Keratinocyte (primary cell): ENCODE measurements at regions not wholly inside any gene's neighbourhood (a gene's known extent, or its start where the extent isn't known, plus 50 kb on each side); places are given as distances from the start of the nearest gene placed in this dataset.

Source experiments
- EZH2 ChIP-seq: IDR thresholded peaks from one replicate; pipeline ENCODE4 v1.6.1; 2012; ENCODE audit warnings: inconsistent platforms, mild to moderate bottlenecking, low read length, moderate library complexity
- TF ChIP-seq, protein P1 (sequence below), 3 experiments: IDR thresholded peaks in 1 of 3; conservative IDR thresholded peaks in 1 of 3; optimal IDR thresholded peaks in 1 of 3; 2 replicates in 2 of 3; 3 replicates in 1 of 3; pipeline versions ENCODE3 to v1.5.1; 2011; ENCODE audit warnings: low read length in 3 of 3, mild to moderate bottlenecking in 3 of 3, moderate library complexity in 2 of 3, control low read depth in 1 of 3, inconsistent platforms in 1 of 3; ENCODE audit not compliant: insufficient read depth in 2 of 3; ENCODE audit errors: extremely low read depth in 1 of 3

DNA sequence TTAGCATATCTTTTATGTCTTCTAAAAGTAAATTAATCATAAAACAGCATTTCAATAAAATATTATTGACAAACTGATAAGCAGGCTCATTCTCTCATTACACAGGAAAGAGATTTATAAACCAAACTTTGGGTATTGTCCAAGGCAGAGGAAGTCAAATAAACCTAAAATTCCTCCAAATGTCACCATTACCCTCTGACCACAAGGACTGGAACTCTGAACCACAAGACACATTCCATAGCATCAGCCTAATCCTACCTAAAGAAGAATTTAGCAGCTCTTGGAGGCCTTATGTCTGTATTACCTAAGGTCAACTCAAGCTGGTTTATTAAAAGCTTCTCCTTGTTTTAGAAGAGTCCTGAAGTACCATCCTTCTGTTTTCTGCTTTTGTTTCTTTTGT, 82.4 kb upstream of the SLC13A1 start:
- TF ChIP-seq, protein P1, sequence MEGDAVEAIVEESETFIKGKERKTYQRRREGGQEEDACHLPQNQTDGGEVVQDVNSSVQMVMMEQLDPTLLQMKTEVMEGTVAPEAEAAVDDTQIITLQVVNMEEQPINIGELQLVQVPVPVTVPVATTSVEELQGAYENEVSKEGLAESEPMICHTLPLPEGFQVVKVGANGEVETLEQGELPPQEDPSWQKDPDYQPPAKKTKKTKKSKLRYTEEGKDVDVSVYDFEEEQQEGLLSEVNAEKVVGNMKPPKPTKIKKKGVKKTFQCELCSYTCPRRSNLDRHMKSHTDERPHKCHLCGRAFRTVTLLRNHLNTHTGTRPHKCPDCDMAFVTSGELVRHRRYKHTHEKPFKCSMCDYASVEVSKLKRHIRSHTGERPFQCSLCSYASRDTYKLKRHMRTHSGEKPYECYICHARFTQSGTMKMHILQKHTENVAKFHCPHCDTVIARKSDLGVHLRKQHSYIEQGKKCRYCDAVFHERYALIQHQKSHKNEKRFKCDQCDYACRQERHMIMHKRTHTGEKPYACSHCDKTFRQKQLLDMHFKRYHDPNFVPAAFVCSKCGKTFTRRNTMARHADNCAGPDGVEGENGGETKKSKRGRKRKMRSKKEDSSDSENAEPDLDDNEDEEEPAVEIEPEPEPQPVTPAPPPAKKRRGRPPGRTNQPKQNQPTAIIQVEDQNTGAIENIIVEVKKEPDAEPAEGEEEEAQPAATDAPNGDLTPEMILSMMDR (optimal IDR thresholded peaks at IDR 0.05 in 1 of 3, IDR thresholded peaks at IDR 0.05 in 1 of 3, conservative IDR thresholded peaks at IDR 0.05 in 1 of 3; ENCODE audit: extremely low read depth in 1 of 3, insufficient read depth in 2 of 3, low read length in 3 of 3): no peak
- no peak for TF ChIP-seq EZH2
